Esophagus muscularis mucosa (tissue), 3 donors: ENCODE measurements at regions not wholly inside any gene's neighbourhood (a gene's known extent, or its start where the extent isn't known, plus 50 kb on each side); places are given as distances from the start of the nearest gene placed in this dataset.

ENCODE experiments used
- CTCF ChIP-seq, 3 experiments: fragments of 200-600 bp in 2 of 3; fragments of 450-650 bp in 1 of 3; sonication (generic) in 2 of 3; IDR thresholded peaks; one replicate each; pipeline ENCODE4 v1.5.1; 2017 to 2019; ENCODE audit warnings: antibody characterized with exemption in 3 of 3, mild to moderate bottlenecking in 2 of 3, moderate library complexity in 1 of 3
- POLR2A ChIP-seq: fragments of 450-650 bp; IDR thresholded peaks from one replicate; pipeline ENCODE4 v1.6.1; 2017; ENCODE audit warnings: antibody characterized with exemption, moderate library complexity, mild to moderate bottlenecking, low read depth
- POLR2AphosphoS5 ChIP-seq, 2 donors: sonication (generic); formaldehyde crosslinking; IDR thresholded peaks; one replicate each; pipeline ENCODE4 v1.6.1; 2017; ENCODE audit warnings: antibody characterized with exemption in 2 of 2

- TF ChIP-seq CTCF (IDR thresholded peaks at IDR 0.05) (no peak), POLR2A (no peak), POLR2AphosphoS5 (IDR thresholded peaks at IDR 0.05) (no peak)
These were observed 87.5 kb upstream of the KIF26B start for GRCh38 chr1:245067257-245067656.
